NCI-H187 (cell line): ENCODE measurements at regions not wholly inside any gene's neighbourhood (a gene's known extent, or its start where the extent isn't known, plus 50 kb on each side); places are given as distances from the start of the nearest gene placed in this dataset.

Experiments
- DNase-seq, 2 experiments: peaks; one replicate each; lab custom pipeline; 2025; lab: John Stamatoyannopoulos, UW

GRCh38 chr1:228975238-228975907 lies 240.1 kb downstream of the RHOU start:
- DNase-seq = no peak

GRCh38 chr1:228976316-228976715 lies 241.0 kb downstream of the RHOU start:
- DNase-seq = no peak

- DNase-seq = no peak
Observed at GRCh38 chr1:228977307-228977706, 242.0 kb downstream of the RHOU start.

- no peak for DNase-seq
Observed at GRCh38 chr1:228977741-228978140, 242.5 kb downstream of the RHOU start.

- no peak for DNase-seq
Observed at GRCh38 chr1:228978484-228979324, 243.4 kb downstream of the RHOU start.

- DNase-seq = no peak
Observed at GRCh38 chr1:228979325-228979699, 244.0 kb downstream of the RHOU start.

GRCh38 chr1:228979774-228980173 lies 244.5 kb downstream of the RHOU start:
- DNase-seq = no peak

- DNase-seq = no peak
Observed at GRCh38 chr1:228980232-228980937, 245.1 kb downstream of the RHOU start.

GRCh38 chr1:228982637-228983036 lies 247.4 kb downstream of the RHOU start:
- no peak for DNase-seq

- DNase-seq = no peak
Observed at GRCh38 chr1:228983231-228983660, 248.0 kb downstream of the RHOU start.

- DNase-seq = no peak
Observed at GRCh38 chr1:228983661-228984060, 248.4 kb downstream of the RHOU start.

GRCh38 chr1:228984107-228984506 lies 248.8 kb downstream of the RHOU start:
- no peak for DNase-seq

GRCh38 chr1:228984646-228985631 lies 249.7 kb downstream of the RHOU start:
- no peak for DNase-seq

- DNase-seq = no peak
Observed at GRCh38 chr1:228985661-228986060, 250.4 kb downstream of the RHOU start.

GRCh38 chr1:228986093-228986904 lies 251.0 kb downstream of the RHOU start:
- no peak for DNase-seq

GRCh38 chr1:228987286-228987685 lies 252.0 kb downstream of the RHOU start:
- DNase-seq = no peak

GRCh38 chr1:228987736-228988506 lies 252.6 kb downstream of the RHOU start:
- no peak for DNase-seq

GRCh38 chr1:228988664-228989063 lies 253.4 kb downstream of the RHOU start:
- no peak for DNase-seq

- no peak for DNase-seq
Observed at GRCh38 chr1:228989176-228989575, 253.9 kb downstream of the RHOU start.

GRCh38 chr1:228989676-228989991 lies 254.4 kb downstream of the RHOU start:
- DNase-seq = no peak
